ENCODE measurements at regions not wholly inside any gene's neighbourhood (a gene's known extent, or its start where the extent isn't known, plus 50 kb on each side); places are given as distances from the start of the nearest gene placed in this dataset.

GRCh38 chrX:110920991-110921390, 125.4 kb upstream of the CHRDL1 start:
- no TSS peak for BruUV-seq (replicated peaks)
- intact Hi-C loops (cut with micrococcal nuclease) = no loop called here
- RAD21 ChIA-PET (ENCODE audit: low non-redundant PET in 1 of 2, low total read pairs in 2 of 2, uncharacterized antibody in 2 of 2, unreplicated experiment in 2 of 2) = no interaction called here

More at GRCh38 chrX:110920991-110921390, 125.4 kb upstream of the CHRDL1 start:
- H3K4me1 ChIP-seq (ENCODE audit: control insufficient read depth in 1 of 2, insufficient read depth in 2 of 2, low read length in 2 of 2) = no peaks in the 10 kb centered on the region
- POLR2A ChIA-PET = no interaction called here
- TF ChIP-seq RAD21 (IDR thresholded peaks at IDR 0.05; ENCODE audit: low read depth) = no peak
- TF ChIP-seq ZBTB33 (IDR thresholded peaks at IDR 0.05; ENCODE audit: extremely low read depth, insufficient replicate concordance, low read length) = no peak
- no peak for TF ChIP-seq EZH2phosphoT487 (IDR thresholded peaks at IDR 0.05; ENCODE audit: borderline replicate concordance)
- TF ChIP-seq ZNF274 (IDR thresholded peaks at IDR 0.05; ENCODE audit: low read depth, low read length) = no peak
- TF ChIP-seq EZH2 (IDR thresholded peaks at IDR 0.05) = no peak
- TF ChIP-seq ATF3 (IDR thresholded peaks at IDR 0.05) = no peak
- no peak for TF ChIP-seq FOSL1 (IDR thresholded peaks at IDR 0.05; ENCODE audit: low read depth)
- no peak for TF ChIP-seq SP1 (IDR thresholded peaks at IDR 0.05; ENCODE audit: low read depth)
- TF ChIP-seq SRF (IDR thresholded peaks at IDR 0.05; ENCODE audit: low read depth) = no peak
- TF ChIP-seq CEBPB (IDR thresholded peaks at IDR 0.05; ENCODE audit: low read depth) = no peak
- no peak for TF ChIP-seq POLR2AphosphoS5 (IDR thresholded peaks at IDR 0.05; ENCODE audit: low read depth, low read length)
- TF ChIP-seq ELF1 (IDR thresholded peaks at IDR 0.05; ENCODE audit: borderline replicate concordance, low read depth) = no peak
- TF ChIP-seq POLR2A (IDR thresholded peaks at IDR 0.05; ENCODE audit: borderline replicate concordance, extremely low read depth, insufficient read depth, insufficient read length) = no peak
- H3K9me3 ChIP-seq (ENCODE audit: control insufficient read depth in 1 of 2, insufficient read depth in 1 of 2, low read depth in 1 of 2, low read length in 2 of 2) = no peaks in the 10 kb centered on the region
- H3K9ac ChIP-seq (ENCODE audit: low read length) = no peak overlapping the region
- ATAC-seq = no peak
- no peak overlapping the region for H2AFZ ChIP-seq (ENCODE audit: low read depth, low read length, poor library complexity, severe bottlenecking)
- no peak overlapping the region for H3K4me2 ChIP-seq (ENCODE audit: low read length)
- H3K27me3 ChIP-seq (ENCODE audit: insufficient read depth, low read length) = no peaks in the 10 kb centered on the region
- H3K4me3 ChIP-seq (replicated peaks in 1 of 2; ENCODE audit: low read depth in 1 of 2, low read length in 2 of 2) = no peak overlapping the region
- no peaks in the 10 kb centered on the region for H3K79me2 ChIP-seq (ENCODE audit: insufficient read depth, low read length)
- H3K36me3 ChIP-seq (ENCODE audit: control insufficient read depth in 1 of 2, insufficient read depth in 2 of 2, low read length in 2 of 2) = no peaks in the 10 kb centered on the region
- no peak for DNase-seq (ENCODE audit: low read depth, low spot score)
- H3K27ac ChIP-seq (ENCODE audit: low read depth, low read length) = no peak overlapping the region
- CTCF ChIA-PET = no interaction called here
- H4K20me1 ChIP-seq (ENCODE audit: insufficient read depth) = no peaks in the 10 kb centered on the region
- no peaks in the 10 kb centered on the region for H3K9me2 ChIP-seq (ENCODE audit: insufficient read depth)
